ENCODE measurements at regions not wholly inside any gene's neighbourhood (a gene's known extent, or its start where the extent isn't known, plus 50 kb on each side); places are given as distances from the start of the nearest gene placed in this dataset.

- intact Hi-C loops (cut with DNase I; ENCODE audit: low total_unique reads), result no loop called here
- DNase-seq (ENCODE audit: low spot score in 2 of 2), result no peak
- Histone ChIP-seq H3K9me3 (no peaks in the 10 kb centered on the region), H3K27me3 (no peaks in the 10 kb centered on the region), H3K4me3 (no peak overlapping the region), H3K27ac (no peak overlapping the region), H3K36me3 (no peaks in the 10 kb centered on the region), H3K4me1 (no peaks in the 10 kb centered on the region)
- no peak for TF ChIP-seq POLR2A (IDR thresholded peaks at IDR 0.05)
- no peak for TF ChIP-seq POLR2AphosphoS5 (IDR thresholded peaks at IDR 0.05)
- TF ChIP-seq CTCF (IDR thresholded peaks at IDR 0.05), result no peak
Observed at GRCh38 chr11:15580775-15581095, 466.0 kb downstream of the INSC start.

- H3K4me1 ChIP-seq, result no peaks in the 10 kb centered on the region
- no peaks in the 10 kb centered on the region for H3K36me3 ChIP-seq
- H3K9me3 ChIP-seq, result no peaks in the 10 kb centered on the region
- H3K4me3 ChIP-seq, result no peak overlapping the region
- intact Hi-C loops (cut with DNase I; ENCODE audit: low total_unique reads), result no loop called here
- TF ChIP-seq POLR2A (IDR thresholded peaks at IDR 0.05), result no peak
- TF ChIP-seq POLR2AphosphoS5 (IDR thresholded peaks at IDR 0.05), result no peak
- TF ChIP-seq CTCF (IDR thresholded peaks at IDR 0.05), result no peak
- H3K27ac ChIP-seq, result no peak overlapping the region
- no peaks in the 10 kb centered on the region for H3K27me3 ChIP-seq
- DNase-seq (ENCODE audit: low spot score in 2 of 2), result no peak
Observed at GRCh38 chr11:15584158-15584557, 469.4 kb downstream of the INSC start.

GRCh38 chr11:15585602-15586331, 471.0 kb downstream of the INSC start:
- no peak overlapping the region for H3K4me3 ChIP-seq
- no peak for TF ChIP-seq POLR2AphosphoS5 (IDR thresholded peaks at IDR 0.05)
- no peak for TF ChIP-seq CTCF (IDR thresholded peaks at IDR 0.05)
- no peak for TF ChIP-seq POLR2A (IDR thresholded peaks at IDR 0.05)

GRCh38 chr11:15586741-15587473, 472.2 kb downstream of the INSC start:
- no peak overlapping the region for H3K4me3 ChIP-seq
- H3K4me1 ChIP-seq, result no peaks in the 10 kb centered on the region
- no peak for DNase-seq (ENCODE audit: low spot score in 2 of 2)
- intact Hi-C loops (cut with DNase I; ENCODE audit: low total_unique reads), result no loop called here
- no peaks in the 10 kb centered on the region for H3K36me3 ChIP-seq
- no peak for TF ChIP-seq CTCF (IDR thresholded peaks at IDR 0.05)
- no peak for TF ChIP-seq POLR2A (IDR thresholded peaks at IDR 0.05)
- no peaks in the 10 kb centered on the region for H3K27me3 ChIP-seq
- H3K27ac ChIP-seq, result no peak overlapping the region
- no peaks in the 10 kb centered on the region for H3K9me3 ChIP-seq

More at GRCh38 chr11:15585602-15586331, 471.0 kb downstream of the INSC start:
- H3K36me3 ChIP-seq, result no peaks in the 10 kb centered on the region
- intact Hi-C loops (cut with DNase I; ENCODE audit: low total_unique reads), result no loop called here
- DNase-seq (ENCODE audit: low spot score in 2 of 2), result no peak
- no peak overlapping the region for H3K27ac ChIP-seq
- H3K4me1 ChIP-seq, result no peaks in the 10 kb centered on the region
- no peaks in the 10 kb centered on the region for H3K27me3 ChIP-seq
- no peaks in the 10 kb centered on the region for H3K9me3 ChIP-seq

GRCh38 chr11:15589070-15589626, 474.4 kb downstream of the INSC start:
- intact Hi-C loops (cut with DNase I; ENCODE audit: low total_unique reads), result no loop called here
- H3K27ac ChIP-seq, result no peak overlapping the region
- H3K4me1 ChIP-seq, result no peaks in the 10 kb centered on the region
- TF ChIP-seq POLR2A (IDR thresholded peaks at IDR 0.05) (no peak), POLR2AphosphoS5 (IDR thresholded peaks at IDR 0.05) (no peak), CTCF (IDR thresholded peaks at IDR 0.05) (no peak)
- no peaks in the 10 kb centered on the region for H3K9me3 ChIP-seq
- no peak overlapping the region for H3K4me3 ChIP-seq
- no peaks in the 10 kb centered on the region for H3K36me3 ChIP-seq
- no peaks in the 10 kb centered on the region for H3K27me3 ChIP-seq
- DNase-seq (ENCODE audit: low spot score in 2 of 2), result no peak

Data from breast epithelium (tissue), 4 donors.